Fibroblast of the aortic adventitia (primary cell): ENCODE measurements at regions not wholly inside any gene's neighbourhood (a gene's known extent, or its start where the extent isn't known, plus 50 kb on each side); places are given as distances from the start of the nearest gene placed in this dataset.

Experiments used
- DNase-seq: peaks from one replicate; pipeline ENCODE4 v3.0.0-alpha.2; 2010; ENCODE audit warnings: low read depth
- H3K4me3 ChIP-seq: 2 replicates; pipeline ENCODE4 v1.5.1; 2011; ENCODE audit warnings: low read depth, mild to moderate bottlenecking, control low read depth, low read length, moderate library complexity
- TF ChIP-seq, protein P1 (sequence below): IDR thresholded peaks from 2 replicates; pipeline ENCODE4 v1.5.1; 2011; ENCODE audit warnings: mild to moderate bottlenecking, low read length, control low read depth, inconsistent platforms; ENCODE audit not compliant: insufficient read depth

GRCh38 chr13:73741111-73741510 lies 393.1 kb downstream of the KLF12 start:
- DNase-seq, result peak; percentile 21
- H3K4me3 ChIP-seq, result peak overlapping the region; percentile 51
- TF ChIP-seq, protein P1, sequence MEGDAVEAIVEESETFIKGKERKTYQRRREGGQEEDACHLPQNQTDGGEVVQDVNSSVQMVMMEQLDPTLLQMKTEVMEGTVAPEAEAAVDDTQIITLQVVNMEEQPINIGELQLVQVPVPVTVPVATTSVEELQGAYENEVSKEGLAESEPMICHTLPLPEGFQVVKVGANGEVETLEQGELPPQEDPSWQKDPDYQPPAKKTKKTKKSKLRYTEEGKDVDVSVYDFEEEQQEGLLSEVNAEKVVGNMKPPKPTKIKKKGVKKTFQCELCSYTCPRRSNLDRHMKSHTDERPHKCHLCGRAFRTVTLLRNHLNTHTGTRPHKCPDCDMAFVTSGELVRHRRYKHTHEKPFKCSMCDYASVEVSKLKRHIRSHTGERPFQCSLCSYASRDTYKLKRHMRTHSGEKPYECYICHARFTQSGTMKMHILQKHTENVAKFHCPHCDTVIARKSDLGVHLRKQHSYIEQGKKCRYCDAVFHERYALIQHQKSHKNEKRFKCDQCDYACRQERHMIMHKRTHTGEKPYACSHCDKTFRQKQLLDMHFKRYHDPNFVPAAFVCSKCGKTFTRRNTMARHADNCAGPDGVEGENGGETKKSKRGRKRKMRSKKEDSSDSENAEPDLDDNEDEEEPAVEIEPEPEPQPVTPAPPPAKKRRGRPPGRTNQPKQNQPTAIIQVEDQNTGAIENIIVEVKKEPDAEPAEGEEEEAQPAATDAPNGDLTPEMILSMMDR, result no peak

DNA sequence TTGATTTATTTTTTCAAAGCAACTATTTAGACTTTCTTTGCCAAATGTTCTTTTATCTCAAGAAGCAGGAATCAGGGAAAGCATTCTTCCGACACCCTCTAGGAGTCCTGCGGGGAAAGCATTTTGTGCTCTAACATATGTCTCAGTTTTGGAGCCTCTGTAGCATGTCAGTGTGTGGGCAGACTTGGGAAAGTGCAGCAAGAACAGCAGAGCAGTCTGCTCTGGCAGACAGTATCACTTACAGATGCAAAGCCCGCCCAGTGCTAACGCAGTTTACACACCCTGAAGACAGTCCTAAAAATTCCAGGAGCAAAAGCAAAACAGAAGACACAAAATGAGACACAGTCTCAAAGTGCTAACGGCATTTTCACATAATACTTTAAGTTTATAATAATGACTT lies 393.5 kb downstream of the KLF12 start:
- peak overlapping the region; percentile 51 for H3K4me3 ChIP-seq

GRCh38 chr13:73739394-73739793 lies 394.8 kb downstream of the KLF12 start:
- no peak overlapping the region for H3K4me3 ChIP-seq
- DNase-seq, result no peak
- TF ChIP-seq, protein P1, result no peak

More for the DNA sequence above, 393.5 kb downstream of the KLF12 start:
- peak; percentile 68 for DNase-seq
- TF ChIP-seq, protein P1, result no peak

GRCh38 chr13:73738626-73739025 lies 395.6 kb downstream of the KLF12 start:
- DNase-seq, result no peak
- TF ChIP-seq, protein P1, result no peak
- no peak overlapping the region for H3K4me3 ChIP-seq

DNA sequence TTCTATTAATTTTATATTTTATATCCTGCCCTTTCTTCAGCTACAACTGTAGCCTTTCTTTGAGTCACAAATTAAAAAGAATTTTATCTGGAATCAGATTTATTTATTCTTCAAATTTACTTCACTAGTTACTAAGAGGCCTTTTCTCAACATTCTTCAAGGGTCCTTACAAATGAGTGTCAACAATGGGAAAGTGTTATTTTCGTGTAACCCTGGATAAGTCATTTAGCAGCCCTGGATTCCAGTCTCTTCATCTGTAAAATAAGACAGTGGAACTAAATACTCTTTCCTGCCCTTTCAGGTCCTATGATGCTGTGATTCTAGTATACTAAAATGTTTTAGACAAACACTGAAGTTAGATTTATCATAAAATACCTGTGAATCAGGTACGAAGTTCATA lies 397.0 kb downstream of the KLF12 start:
- H3K4me3 ChIP-seq, result no peak overlapping the region
- TF ChIP-seq, protein P1, result no peak
- no peak for DNase-seq

- no peak overlapping the region for H3K4me3 ChIP-seq
- no peak for DNase-seq
- TF ChIP-seq, protein P1, result no peak
Measured at GRCh38 chr13:73733706-73734105, 400.5 kb downstream of the KLF12 start.

GRCh38 chr13:73732350-73732749 lies 401.9 kb downstream of the KLF12 start:
- TF ChIP-seq, protein P1, result no peak
- no peak for DNase-seq
- no peak overlapping the region for H3K4me3 ChIP-seq
